Small intestine (tissue), 7 donors: ENCODE measurements at regions not wholly inside any gene's neighbourhood (a gene's known extent, or its start where the extent isn't known, plus 50 kb on each side); places are given as distances from the start of the nearest gene placed in this dataset.

ENCODE experiments used
- DNase-seq, 2 donors: peaks; one replicate each; pipeline versions ENCODE4 v3.0.0 to v3.0.0-alpha.2; 2013
- FAIRE-seq: peaks from 2 replicates; lab custom pipeline; 2012; peaks lifted over from hg19 to GRCh38; lab: Jason Lieb, UNC
- H3K27ac ChIP-seq, 3 donors: one replicate each; pipeline ENCODE4 v1.5.1; 2013; ENCODE audit warnings: low read length in 2 of 3, mild to moderate bottlenecking in 2 of 3, control low read depth in 1 of 3, inconsistent platforms in 1 of 3, low read depth in 1 of 3, moderate library complexity in 1 of 3
- H3K27me3 ChIP-seq, 3 donors: one replicate each; pipeline ENCODE4 v1.6.1; 2013; ENCODE audit warnings: low read length in 3 of 3, inconsistent platforms in 1 of 3; ENCODE audit not compliant: control insufficient read depth in 3 of 3, insufficient read depth in 3 of 3
- H3K36me3 ChIP-seq, 3 donors: one replicate each; pipeline ENCODE4 v1.6.1; 2013; ENCODE audit warnings: low read length in 3 of 3, inconsistent platforms in 1 of 3, low read depth in 1 of 3, mild to moderate bottlenecking in 1 of 3, moderate library complexity in 1 of 3; ENCODE audit not compliant: control insufficient read depth in 3 of 3, insufficient read depth in 2 of 3
- H3K4me1 ChIP-seq, 3 donors: one replicate each; pipeline ENCODE4 v1.6.1; 2013; ENCODE audit warnings: low read length in 2 of 3, inconsistent platforms in 1 of 3, low read depth in 1 of 3, mild to moderate bottlenecking in 1 of 3, moderate library complexity in 1 of 3; ENCODE audit not compliant: control insufficient read depth in 3 of 3, insufficient read depth in 2 of 3
- H3K4me3 ChIP-seq, 3 donors: one replicate each; pipeline ENCODE4 v1.5.1; 2013; ENCODE audit warnings: low read length in 3 of 3, control low read depth in 1 of 3, inconsistent platforms in 1 of 3, low read depth in 1 of 3, mild to moderate bottlenecking in 1 of 3, moderate library complexity in 1 of 3
- H3K9me3 ChIP-seq, 2 donors: one replicate each; pipeline ENCODE4 v1.6.1; 2013; ENCODE audit warnings: low read depth in 1 of 2, low read length in 1 of 2; ENCODE audit not compliant: control insufficient read depth in 2 of 2, insufficient read depth in 1 of 2
- WGBS, 3 donors: extraction: QIAGEN DNeasy Blood & Tissue Kit; methylation state at CpG; one replicate each; pipeline ENCODE4 v1.1.7; 2013; 5-methylcytosine and 5-hydroxymethylcytosine counted together
- donor health status: healthy with polysubstance abuse.
- donor health status: control.
- donor health status: control.
- donor health status: Bipolar disorder and iron deficiency.
- donor health status: healthy.

DNA sequence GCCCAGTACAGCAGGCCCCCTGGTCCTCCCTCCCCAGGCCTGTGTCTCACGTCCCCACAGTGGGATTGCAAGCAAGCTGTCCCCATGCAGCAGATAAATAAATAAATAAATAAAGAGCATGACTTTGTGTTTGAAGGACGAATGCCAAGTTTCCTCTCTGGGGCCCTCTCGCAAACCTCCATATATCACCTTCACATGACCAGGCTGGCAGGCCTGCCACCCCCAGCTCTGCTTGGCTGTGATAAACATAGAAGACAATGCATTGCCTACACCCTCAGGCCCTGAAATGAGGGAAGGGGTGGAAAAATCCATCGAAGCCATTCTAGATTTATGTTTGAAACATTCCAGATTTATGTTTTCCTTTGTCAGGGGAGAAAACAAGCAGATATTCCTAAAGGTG, 107.3 kb downstream of the CCT6B start:
- no peak for DNase-seq
- Histone ChIP-seq H3K27ac (no peak overlapping the region), H3K4me3 (no peak overlapping the region), H3K9me3 (no peaks in the 10 kb centered on the region), H3K36me3 (no peaks in the 10 kb centered on the region), H3K4me1 (no peaks in the 10 kb centered on the region), H3K27me3 (no peaks in the 10 kb centered on the region)
- no peak for FAIRE-seq
- WGBS, 3 donors: 53 to 62% (median 59%) methylated on average over 4 of the region's 4 CpGs

DNA sequence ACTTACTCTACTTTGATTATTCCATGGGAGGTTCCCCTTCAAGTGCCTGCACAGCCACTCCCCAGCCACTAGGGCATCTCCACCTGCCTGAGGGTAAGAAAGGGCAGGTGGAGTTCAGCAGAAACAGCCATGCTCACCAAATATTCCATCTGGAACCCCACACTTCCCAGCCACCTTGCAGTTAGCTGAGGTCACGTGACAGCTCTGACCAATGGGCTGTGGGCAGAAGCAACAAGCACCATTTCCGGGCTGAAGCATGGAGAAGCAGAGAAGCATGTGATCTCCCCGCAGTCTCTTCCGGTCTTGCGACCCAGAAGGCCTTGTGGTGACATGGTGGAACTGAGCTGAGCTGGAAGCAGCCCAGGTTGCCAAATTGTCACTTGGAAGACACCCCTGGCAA, 108.6 kb downstream of the CCT6B start:
- no peak overlapping the region for H3K4me3 ChIP-seq
- no peaks in the 10 kb centered on the region for H3K27me3 ChIP-seq
- no peaks in the 10 kb centered on the region for H3K36me3 ChIP-seq
- H3K9me3 ChIP-seq: no peaks in the 10 kb centered on the region
- no peak overlapping the region for H3K27ac ChIP-seq
- H3K4me1 ChIP-seq: no peaks in the 10 kb centered on the region
- WGBS, 3 donors: 81 to 83% (median 83%) methylated on average over 5 of the region's 5 CpGs
- FAIRE-seq (no peak), DNase-seq (peak in 1 of 2 donors; percentile 1)

DNA sequence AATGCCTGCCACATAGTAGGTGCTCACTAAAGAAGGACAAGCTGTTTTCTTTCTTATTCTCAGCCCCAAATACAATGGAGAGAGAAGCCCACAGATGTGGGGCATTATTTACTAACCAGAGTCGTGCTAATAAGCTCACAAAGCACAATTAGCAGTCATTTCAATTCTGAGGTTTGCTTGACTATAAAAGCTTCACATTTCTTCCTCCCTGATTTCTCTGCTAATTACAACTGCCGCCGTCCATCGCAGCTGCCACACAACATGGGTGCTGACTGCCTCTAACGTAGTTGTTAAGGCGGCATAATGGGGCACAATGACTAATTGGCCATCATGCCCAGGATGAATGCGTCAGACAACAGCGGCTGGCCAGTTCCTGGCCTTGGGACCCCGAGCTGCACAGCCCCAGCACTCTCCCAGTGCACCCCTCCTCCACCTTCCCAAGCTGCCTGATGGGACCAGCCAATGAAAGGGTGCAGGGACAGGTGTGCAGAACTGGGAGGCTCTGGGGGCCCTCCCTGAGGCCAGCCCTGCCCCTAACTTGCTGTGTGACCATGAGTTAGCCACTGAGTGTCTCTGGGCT, 109.2 kb downstream of the CCT6B start:
- Histone ChIP-seq H3K4me3 (no peak overlapping the region), H3K9me3 (no peaks in the 10 kb centered on the region), H3K4me1 (no peaks in the 10 kb centered on the region), H3K27me3 (no peaks in the 10 kb centered on the region), H3K36me3 (no peaks in the 10 kb centered on the region), H3K27ac (no peak overlapping the region)
- 72 to 80% (median 78%) methylated on average over 9 of the region's 9 CpGs for WGBS, 3 donors
- DNase-seq (no peak), FAIRE-seq (no peak)

DNA sequence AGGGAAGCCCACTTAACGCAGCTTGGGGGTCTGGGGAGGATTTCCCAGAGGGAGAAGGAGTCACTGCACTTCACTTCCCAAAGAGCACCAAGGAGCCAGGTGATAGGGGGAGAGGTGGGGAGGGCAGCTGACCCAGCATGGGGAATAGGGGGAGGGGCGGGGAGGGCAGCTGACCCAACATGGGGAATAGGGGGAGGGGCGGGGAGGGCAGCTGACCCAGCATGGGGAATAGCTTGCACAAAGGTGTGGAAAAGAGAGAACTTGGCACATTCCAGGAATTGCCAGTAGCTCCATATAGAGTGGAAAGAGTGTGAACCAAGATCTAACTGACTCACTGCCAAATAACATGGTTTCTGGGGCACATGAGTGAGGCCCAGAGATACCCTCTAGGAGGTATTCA, 110.3 kb downstream of the CCT6B start:
- no peaks in the 10 kb centered on the region for H3K4me1 ChIP-seq
- no peaks in the 10 kb centered on the region for H3K36me3 ChIP-seq
- no peaks in the 10 kb centered on the region for H3K9me3 ChIP-seq
- H3K27me3 ChIP-seq: peaks cover 0 to under 1% (median 0%) of the 10 kb centered on the region in 3 donors
- no peak overlapping the region for H3K27ac ChIP-seq
- no peak overlapping the region for H3K4me3 ChIP-seq
- WGBS, 3 donors: 35 to 66% (median 63%) methylated on average over 2 to 3 of the region's 3 CpGs
- no peak for FAIRE-seq
- no peak for DNase-seq

- Histone ChIP-seq H3K27ac (no peak overlapping the region), H3K4me1 (no peaks in the 10 kb centered on the region), H3K27me3 (peaks cover 0 to 2% (median 0%) of the 10 kb centered on the region in 3 donors), H3K4me3 (no peak overlapping the region), H3K9me3 (no peaks in the 10 kb centered on the region), H3K36me3 (no peaks in the 10 kb centered on the region)
- 75 to 78% (median 77%) methylated on average over 4 of the region's 4 CpGs for WGBS, 3 donors
- DNase-seq: no peak
- no peak for FAIRE-seq
These were observed 111.2 kb downstream of the CCT6B start for GRCh38 chr17:34850023-34850422.

DNA sequence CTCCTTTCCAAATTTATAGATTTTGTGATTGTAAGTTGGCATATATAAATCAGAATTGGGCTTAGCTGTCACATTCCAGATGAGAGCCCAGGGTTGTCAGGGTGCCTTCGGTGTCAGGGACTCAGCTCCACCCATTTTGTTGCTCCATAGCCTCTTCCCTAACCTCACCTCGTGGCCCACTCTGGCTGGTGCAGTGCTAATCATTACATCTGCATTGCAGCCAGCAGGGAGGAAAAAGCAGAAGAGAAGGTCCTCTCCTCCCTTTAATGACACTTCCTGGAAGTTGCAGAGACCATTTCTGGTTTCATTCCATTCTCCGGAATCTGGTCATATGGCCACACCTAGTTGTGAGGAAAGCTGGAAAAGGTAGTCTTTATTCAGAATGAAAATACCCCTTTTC, 113.3 kb downstream of the CCT6B start:
- Histone ChIP-seq H3K36me3 (no peaks in the 10 kb centered on the region), H3K4me1 (no peaks in the 10 kb centered on the region), H3K27me3 (peaks cover 0 to 2% (median 0%) of the 10 kb centered on the region in 3 donors), H3K27ac (no peak overlapping the region), H3K4me3 (no peak overlapping the region), H3K9me3 (peaks cover 0 to 2% of the 10 kb centered on the region in 2 donors)
- no peak for FAIRE-seq
- no peak for DNase-seq
- WGBS, 3 donors: 33 to 43% (median 40%) methylated on average over 3 of the region's 3 CpGs

- DNase-seq (no peak), FAIRE-seq (no peak)
- Histone ChIP-seq H3K36me3 (no peaks in the 10 kb centered on the region), H3K27me3 (peaks cover 0 to 2% (median 0%) of the 10 kb centered on the region in 3 donors), H3K4me3 (no peak overlapping the region), H3K4me1 (no peaks in the 10 kb centered on the region), H3K9me3 (peaks cover 0 to 2% of the 10 kb centered on the region in 2 donors), H3K27ac (no peak overlapping the region)
- WGBS, 3 donors: 42 to 58% (median 44%) methylated on average over 3 of the region's 3 CpGs
These were observed 116.0 kb downstream of the CCT6B start for GRCh38 chr17:34845296-34845695.

GRCh38 chr17:34843682-34844081, 117.6 kb downstream of the CCT6B start:
- no peak for FAIRE-seq
- Histone ChIP-seq H3K9me3 (peaks cover 0 to 2% of the 10 kb centered on the region in 2 donors), H3K4me3 (no peak overlapping the region), H3K4me1 (no peaks in the 10 kb centered on the region), H3K27ac (no peak overlapping the region), H3K27me3 (peaks cover 0 to 2% (median 0%) of the 10 kb centered on the region in 3 donors), H3K36me3 (no peaks in the 10 kb centered on the region)
- WGBS, 3 donors: 61 to 66% (median 66%) methylated on average over 3 of the region's 3 CpGs
- no peak for DNase-seq

- FAIRE-seq (no peak), DNase-seq (no peak)
- no peak overlapping the region for H3K4me3 ChIP-seq
- H3K27ac ChIP-seq: no peak overlapping the region
- no peaks in the 10 kb centered on the region for H3K4me1 ChIP-seq
- H3K27me3 ChIP-seq: peaks cover 0 to 2% (median 0%) of the 10 kb centered on the region in 3 donors
- WGBS, 3 donors: 84 to 92% (median 86%) methylated on average over 5 of the region's 5 CpGs
- H3K9me3 ChIP-seq: peaks cover 0 to 2% of the 10 kb centered on the region in 2 donors
- no peaks in the 10 kb centered on the region for H3K36me3 ChIP-seq
These were observed 119.0 kb downstream of the CCT6B start for GRCh38 chr17:34842235-34842634.
